Mesodermal cell (in vitro differentiated cells): ENCODE measurements at regions not wholly inside any gene's neighbourhood (a gene's known extent, or its start where the extent isn't known, plus 50 kb on each side); places are given as distances from the start of the nearest gene placed in this dataset.

Experiments
- H3K27ac ChIP-seq: 2 replicates; pipeline ENCODE4 v1.7.0; 2013; ENCODE audit warnings: mild to moderate bottlenecking, low read depth, low read length, moderate library complexity; ENCODE audit not compliant: severe bottlenecking
- H3K36me3 ChIP-seq: 2 replicates; pipeline ENCODE4 v1.7.1; 2013; ENCODE audit warnings: mild to moderate bottlenecking, low read length, moderate library complexity; ENCODE audit not compliant: control insufficient read depth, insufficient read depth
- H3K4me1 ChIP-seq: one replicate; pipeline ENCODE4 v1.7.1; 2013; ENCODE audit warnings: mild to moderate bottlenecking, low read length; ENCODE audit not compliant: insufficient read depth, control insufficient read depth, poor library complexity, severe bottlenecking
- H3K4me3 ChIP-seq: 2 replicates; pipeline ENCODE4 v1.7.0; 2013; ENCODE audit warnings: low read length, control low read depth, mild to moderate bottlenecking; ENCODE audit not compliant: insufficient read depth, poor library complexity, severe bottlenecking; ENCODE audit errors: extremely low read depth
- H3K9me3 ChIP-seq: 2 replicates; pipeline ENCODE4 v1.7.1; 2013; ENCODE audit warnings: mild to moderate bottlenecking, low read length, moderate library complexity; ENCODE audit not compliant: control insufficient read depth
- WGBS, 2 experiments: methylation state at CpG; one replicate each; pipeline ENCODE4 v1.1.5; 2013; ENCODE audit warnings: missing lambda C conversion rate in 2 of 2; ENCODE audit not compliant: insufficient coverage in 2 of 2; 5-methylcytosine and 5-hydroxymethylcytosine counted together

DNA sequence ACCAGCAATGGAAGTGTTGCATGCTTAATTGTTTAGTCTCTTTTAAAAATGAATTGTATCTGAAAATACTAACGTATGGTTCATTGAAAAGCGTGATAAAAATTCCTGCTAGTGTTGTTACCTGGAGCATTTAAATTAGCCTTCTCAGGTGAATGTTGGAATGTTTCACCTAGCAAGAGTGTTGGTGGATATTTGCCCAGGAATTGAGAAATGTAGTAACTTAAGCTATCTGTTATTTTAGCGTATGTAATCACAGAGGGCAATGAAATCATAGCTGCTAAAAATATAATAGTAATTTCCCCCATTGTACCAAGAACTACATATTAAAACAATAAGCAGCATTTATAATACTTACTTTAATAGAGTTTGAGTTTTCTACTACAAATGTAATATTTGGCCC, 166.1 kb upstream of the KIAA1217 start:
- Histone ChIP-seq H3K4me3 (no peak overlapping the region), H3K9me3 (no peaks in the 10 kb centered on the region), H3K36me3 (no peaks in the 10 kb centered on the region), H3K27ac (no peak overlapping the region), H3K4me1 (no peaks in the 10 kb centered on the region)
- WGBS, 2 experiments, result 81 to 90% methylated on average over 2 of the region's 3 CpGs

GRCh38 chr10:24046060-24046459, 162.9 kb upstream of the KIAA1217 start:
- Histone ChIP-seq H3K9me3 (no peaks in the 10 kb centered on the region), H3K4me1 (no peaks in the 10 kb centered on the region), H3K27ac (no peak overlapping the region), H3K36me3 (no peaks in the 10 kb centered on the region), H3K4me3 (no peak overlapping the region)
- WGBS, 2 experiments, result no CpG with 5 or more reads among the region's 2 CpGs

- no peaks in the 10 kb centered on the region for H3K9me3 ChIP-seq
- no CpG with 5 or more reads among the region's 1 CpG for WGBS, 2 experiments
- no peaks in the 10 kb centered on the region for H3K4me1 ChIP-seq
- no peaks in the 10 kb centered on the region for H3K36me3 ChIP-seq
- no peak overlapping the region for H3K4me3 ChIP-seq
- no peak overlapping the region for H3K27ac ChIP-seq
Observed at GRCh38 chr10:24047176-24047575, 161.8 kb upstream of the KIAA1217 start.

DNA sequence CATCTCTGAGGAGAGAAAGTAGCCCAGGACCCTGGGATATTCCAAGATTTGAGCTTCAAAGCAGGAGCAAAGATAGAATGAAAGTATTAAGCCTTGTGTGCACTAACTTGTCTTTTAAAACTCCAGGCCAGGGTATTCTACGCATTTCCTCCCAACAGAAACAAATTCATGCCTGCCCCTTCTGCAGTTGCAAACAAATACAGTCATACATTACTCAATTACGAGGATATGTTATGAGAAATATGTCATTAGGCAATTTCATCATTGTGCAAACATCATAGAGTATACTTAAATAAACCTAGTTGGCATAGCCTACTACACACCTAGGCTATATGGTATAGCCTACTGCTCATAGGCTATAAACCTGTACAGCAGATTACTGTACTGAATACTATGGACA, 154.5 kb upstream of the KIAA1217 start:
- H3K27ac ChIP-seq, result no peak overlapping the region
- no peaks in the 10 kb centered on the region for H3K9me3 ChIP-seq
- no peak overlapping the region for H3K4me3 ChIP-seq
- WGBS, 2 experiments, result 80% methylated on average over 1 of the region's 2 CpGs; no CpG with 5 or more reads in 1 of the 2 experiments
- H3K4me1 ChIP-seq, result no peaks in the 10 kb centered on the region
- no peaks in the 10 kb centered on the region for H3K36me3 ChIP-seq

GRCh38 chr10:24080207-24080606, 128.7 kb upstream of the KIAA1217 start:
- H3K4me3 ChIP-seq, result no peak overlapping the region
- no peak overlapping the region for H3K27ac ChIP-seq
- WGBS, 2 experiments, result 78 to 93% methylated on average over 3 of the region's 4 CpGs
- H3K36me3 ChIP-seq, result no peaks in the 10 kb centered on the region
- H3K4me1 ChIP-seq, result no peaks in the 10 kb centered on the region
- no peaks in the 10 kb centered on the region for H3K9me3 ChIP-seq

- Histone ChIP-seq H3K36me3 (no peaks in the 10 kb centered on the region), H3K4me3 (no peak overlapping the region), H3K9me3 (no peaks in the 10 kb centered on the region), H3K27ac (no peak overlapping the region), H3K4me1 (peaks cover 1% of the 10 kb centered on the region)
- WGBS, 2 experiments, result 57% methylated on average over 1 of the region's 3 CpGs; no CpG with 5 or more reads in 1 of the 2 experiments
Observed at GRCh38 chr10:24086296-24087086, 122.4 kb upstream of the KIAA1217 start.

DNA sequence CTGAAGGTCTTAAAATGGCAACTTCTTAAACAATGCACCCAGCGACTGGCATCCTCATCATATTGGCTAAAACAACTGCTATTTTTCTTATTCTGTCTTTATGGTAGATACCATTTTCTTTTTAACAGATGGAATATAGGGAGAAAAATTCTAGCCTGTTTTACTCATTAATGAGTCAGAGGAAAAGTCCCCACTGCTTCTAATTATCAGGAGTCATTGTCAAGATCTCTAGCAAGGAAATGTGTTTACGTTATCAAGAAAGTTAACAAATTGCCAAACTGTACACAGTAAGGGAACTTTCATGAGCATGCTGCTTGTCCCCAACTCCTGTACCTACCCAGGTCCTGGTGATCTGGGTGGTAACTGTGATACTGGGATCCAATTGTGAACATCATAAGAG, 117.7 kb upstream of the KIAA1217 start:
- Histone ChIP-seq H3K9me3 (no peaks in the 10 kb centered on the region), H3K4me3 (no peak overlapping the region), H3K27ac (peak overlapping the region; percentile 19), H3K36me3 (no peaks in the 10 kb centered on the region), H3K4me1 (peaks cover 4% of the 10 kb centered on the region)
- 100% methylated on average over 1 of the region's 2 CpGs; no CpG with 5 or more reads in 1 of the 2 experiments for WGBS, 2 experiments

DNA sequence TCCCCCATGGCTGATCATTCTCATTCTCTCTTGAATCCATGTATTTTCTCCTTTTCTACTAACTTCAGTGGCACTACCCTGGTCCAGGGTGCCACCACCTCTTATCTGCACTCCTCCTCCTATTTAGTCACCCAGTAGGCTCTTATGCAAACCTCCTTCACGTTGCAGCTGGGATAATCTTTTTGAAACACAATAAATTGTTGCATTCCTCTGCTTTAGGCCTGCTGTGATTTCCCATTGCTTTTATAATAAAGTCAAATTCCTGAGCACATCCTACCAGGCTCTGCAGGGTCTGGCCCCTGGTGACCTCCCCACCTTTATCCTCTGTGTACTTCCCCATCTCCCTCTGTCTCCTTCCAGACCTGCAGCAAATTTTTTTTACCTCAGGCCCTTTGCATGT, 112.7 kb upstream of the KIAA1217 start:
- Histone ChIP-seq H3K36me3 (no peaks in the 10 kb centered on the region), H3K9me3 (no peaks in the 10 kb centered on the region), H3K4me1 (peaks cover 4% of the 10 kb centered on the region), H3K4me3 (no peak overlapping the region), H3K27ac (no peak overlapping the region)
- WGBS, 2 experiments, result 0 to 13% methylated on average over 1 of the region's 1 CpG

GRCh38 chr10:24097751-24098207, 111.2 kb upstream of the KIAA1217 start:
- no peaks in the 10 kb centered on the region for H3K4me1 ChIP-seq
- no peak overlapping the region for H3K27ac ChIP-seq
- 53 to 74% methylated on average over 6 to 7 of the region's 7 CpGs for WGBS, 2 experiments
- H3K9me3 ChIP-seq, result no peaks in the 10 kb centered on the region
- no peaks in the 10 kb centered on the region for H3K36me3 ChIP-seq
- H3K4me3 ChIP-seq, result no peak overlapping the region

GRCh38 chr10:24104895-24105294, 104.0 kb upstream of the KIAA1217 start:
- no peak overlapping the region for H3K4me3 ChIP-seq
- H3K27ac ChIP-seq, result no peak overlapping the region
- no peaks in the 10 kb centered on the region for H3K36me3 ChIP-seq
- 88% methylated on average over 1 of the region's 1 CpG; no CpG with 5 or more reads in 1 of the 2 experiments for WGBS, 2 experiments
- no peaks in the 10 kb centered on the region for H3K4me1 ChIP-seq
- no peaks in the 10 kb centered on the region for H3K9me3 ChIP-seq

- no peaks in the 10 kb centered on the region for H3K9me3 ChIP-seq
- WGBS, 2 experiments, result 95 to 100% methylated on average over 1 to 3 of the region's 3 CpGs
Observed at GRCh38 chr10:24113901-24114300, 95.0 kb upstream of the KIAA1217 start.

More at GRCh38 chr10:24113901-24114300, 95.0 kb upstream of the KIAA1217 start:
- H3K4me3 ChIP-seq, result no peak overlapping the region
- H3K27ac ChIP-seq, result peak overlapping the region; percentile 20
- no peaks in the 10 kb centered on the region for H3K36me3 ChIP-seq
- peaks cover 6% of the 10 kb centered on the region for H3K4me1 ChIP-seq
